Liver (tissue), 3 donors: ENCODE measurements at regions not wholly inside any gene's neighbourhood (a gene's known extent, or its start where the extent isn't known, plus 50 kb on each side); places are given as distances from the start of the nearest gene placed in this dataset.

Experiments
- ATF3 ChIP-seq: IDR thresholded peaks from 2 replicates; pipeline ENCODE4 v1.6.1; 2016; ENCODE audit warnings: antibody characterized with exemption
- CTCF ChIP-seq: fragments of 150-350 bp; IDR thresholded peaks from 2 replicates; pipeline ENCODE4 v1.5.1; 2017; ENCODE audit warnings: improper control_type of control experiment, low read depth, low read length; ENCODE audit not compliant: missing input control
- EGR1 ChIP-seq, 2 donors: IDR thresholded peaks; 2 replicates each; pipeline ENCODE4 v1.6.1; 2016 to 2018; ENCODE audit warnings: antibody characterized with exemption in 2 of 2, low read depth in 2 of 2
- FOXA1 ChIP-seq: IDR thresholded peaks from 2 replicates; pipeline ENCODE4 v1.6.1; 2016; ENCODE audit warnings: antibody characterized with exemption
- GABPA ChIP-seq, 2 donors: IDR thresholded peaks in 1 of 2; conservative IDR thresholded peaks in 1 of 2; 2 replicates each; pipeline ENCODE4 v1.6.1; 2016; ENCODE audit warnings: antibody characterized with exemption in 2 of 2, mild to moderate bottlenecking in 1 of 2, moderate library complexity in 1 of 2
- HNF4A ChIP-seq, 2 donors: conservative IDR thresholded peaks; 2 replicates each; pipeline ENCODE4 v1.6.1; 2016; ENCODE audit warnings: antibody characterized with exemption in 2 of 2, mild to moderate bottlenecking in 2 of 2
- HNF4G ChIP-seq: IDR thresholded peaks from 2 replicates; pipeline ENCODE4 v1.6.1; 2016; ENCODE audit warnings: antibody characterized with exemption
- JUND ChIP-seq, 2 donors: IDR thresholded peaks; 2 replicates each; pipeline ENCODE4 v1.6.1; 2016; ENCODE audit warnings: antibody characterized with exemption in 2 of 2
- MAX ChIP-seq: IDR thresholded peaks from 2 replicates; pipeline ENCODE4 v1.6.1; 2016; ENCODE audit warnings: antibody characterized with exemption
- RAD21 ChIP-seq, 2 donors: IDR thresholded peaks; 2 replicates each; pipeline ENCODE4 v1.6.1; 2016; ENCODE audit warnings: antibody characterized with exemption in 2 of 2, mild to moderate bottlenecking in 2 of 2
- REST ChIP-seq: IDR thresholded peaks from 2 replicates; pipeline ENCODE4 v1.6.1; 2016; ENCODE audit warnings: antibody characterized with exemption, mild to moderate bottlenecking
- RXRA ChIP-seq, 2 donors: IDR thresholded peaks; 2 replicates each; pipeline ENCODE4 v1.6.1; 2017 to 2018; ENCODE audit warnings: antibody characterized with exemption in 2 of 2, mild to moderate bottlenecking in 1 of 2
- SP1 ChIP-seq: IDR thresholded peaks from 2 replicates; pipeline ENCODE4 v1.6.1; 2018; ENCODE audit warnings: antibody characterized with exemption, mild to moderate bottlenecking
- TAF1 ChIP-seq: conservative IDR thresholded peaks from 2 replicates; pipeline ENCODE4 v1.6.1; 2016; ENCODE audit warnings: antibody characterized with exemption, mild to moderate bottlenecking
- donor health status: healthy.
- donor health status: healthy.

GRCh38 chr9:99591770-99592169, 229.9 kb upstream of the NR4A3 start:
- TF ChIP-seq CTCF (no peak), TAF1 (no peak), RAD21 (IDR thresholded peaks at IDR 0.05) (no peak), JUND (IDR thresholded peaks at IDR 0.05) (no peak), ATF3 (no peak), SP1 (no peak), FOXA1 (no peak), REST (no peak), MAX (no peak), GABPA (IDR thresholded peaks at IDR 0.05 in 1 of 2, conservative IDR thresholded peaks at IDR 0.05 in 1 of 2) (no peak), RXRA (IDR thresholded peaks at IDR 0.05) (no peak), HNF4A (conservative IDR thresholded peaks at IDR 0.05) (no peak), EGR1 (IDR thresholded peaks at IDR 0.05; ENCODE audit: low read depth in 2 of 2) (no peak), HNF4G (no peak)
